H1 (cell line): ENCODE measurements at regions not wholly inside any gene's neighbourhood (a gene's known extent, or its start where the extent isn't known, plus 50 kb on each side); places are given as distances from the start of the nearest gene placed in this dataset.

Source experiments
- CTCF ChIA-PET: fragments of 300-600 bp; sonication (Branson Sonifier 250); formaldehyde crosslinking; loops from one replicate; lab custom pipeline; 2021; ENCODE audit not compliant: partially characterized antibody; lab: Charles Lee
- POLR2A ChIA-PET: fragments of 300-600 bp; sonication (Branson Sonifier 250); formaldehyde crosslinking; loops from one replicate; lab custom pipeline; 2021; ENCODE audit warnings: inconsistent platforms; ENCODE audit not compliant: partially characterized antibody; lab: Charles Lee
- DNase-seq, 2 experiments: peaks; one replicate each; pipeline versions ENCODE4 v3.0.0 to v3.0.0-alpha.2; 2010 to 2022; ENCODE audit warnings: low spot score in 2 of 2, low read depth in 1 of 2, mixed read lengths in 1 of 2
- FAIRE-seq: peaks from 2 replicates; lab custom pipeline; 2011; peaks lifted over from hg19 to GRCh38; lab: Jason Lieb, UNC
- H2AFZ ChIP-seq: 2 replicates; pipeline ENCODE4 v1.8.1; 2012; ENCODE audit warnings: low read length, inconsistent platforms
- H2AK5ac ChIP-seq: 2 replicates; pipeline ENCODE4 v1.6.1; 2013; ENCODE audit warnings: low read depth, low read length
- H2BK120ac ChIP-seq: replicated peaks from 2 replicates; pipeline ENCODE3; 2013; ENCODE audit warnings: low read depth, low read length, inconsistent platforms
- H2BK12ac ChIP-seq: 2 replicates; pipeline ENCODE4 v1.6.1; 2013; ENCODE audit warnings: low read depth, low read length
- H2BK15ac ChIP-seq: 2 replicates; pipeline ENCODE4 v1.6.1; 2013; ENCODE audit warnings: low read length
- H2BK20ac ChIP-seq: 2 replicates; pipeline ENCODE4 v1.6.1; 2013; ENCODE audit warnings: low read length
- H2BK5ac ChIP-seq: 2 replicates; pipeline ENCODE4 v1.6.1; 2013; ENCODE audit warnings: low read depth, low read length
- H3K14ac ChIP-seq: 2 replicates; pipeline ENCODE4 v1.6.1; 2013; ENCODE audit warnings: inconsistent platforms; ENCODE audit not compliant: insufficient read length
- H3K18ac ChIP-seq: 2 replicates; pipeline ENCODE4 v1.6.1; 2013; ENCODE audit warnings: low read length; ENCODE audit errors: extremely low read depth
- H3K23ac ChIP-seq: 2 replicates; pipeline ENCODE4 v1.6.1; 2013; ENCODE audit warnings: inconsistent platforms; ENCODE audit not compliant: insufficient read length
- H3K23me2 ChIP-seq: 2 replicates; pipeline ENCODE4 v1.6.1; 2013; ENCODE audit warnings: low read depth, low read length
- H3K27ac ChIP-seq: 2 replicates; pipeline ENCODE4 v1.6.1; 2011; ENCODE audit warnings: low read depth, low read length, inconsistent platforms
- H3K27me3 ChIP-seq, 4 experiments: replicated peaks in 1 of 4; 1 replicate in 1 of 4; 2 replicates in 3 of 4; pipeline versions ENCODE4 v1.6.1 to v1.8.1; 2011 to 2013; ENCODE audit warnings: low read length in 3 of 4, mild to moderate bottlenecking in 3 of 4, inconsistent platforms in 2 of 4, mixed read lengths in 2 of 4, moderate library complexity in 1 of 4; ENCODE audit not compliant: control insufficient read depth in 3 of 4, insufficient read depth in 3 of 4; ENCODE audit errors: extremely low read depth in 1 of 4
- H3K36me3 ChIP-seq, 4 experiments: 2 replicates each; pipeline versions ENCODE4 v1.6.1 to v1.8.1; 2011 to 2013; ENCODE audit warnings: mild to moderate bottlenecking in 4 of 4, low read length in 3 of 4, moderate library complexity in 2 of 4, control low read depth in 1 of 4, inconsistent platforms in 1 of 4; ENCODE audit not compliant: insufficient read depth in 4 of 4, control insufficient read depth in 2 of 4
- H3K4ac ChIP-seq: replicated peaks from 2 replicates; pipeline ENCODE3; 2013; ENCODE audit warnings: low read length, low read depth, mixed read lengths, inconsistent platforms; ENCODE audit not compliant: insufficient read length
- H3K4me1 ChIP-seq, 4 experiments: replicated peaks in 1 of 4; 1 replicate in 1 of 4; 2 replicates in 3 of 4; pipeline versions ENCODE4 v1.6.1 to v1.8.1; 2011 to 2013; ENCODE audit warnings: low read length in 3 of 4, inconsistent platforms in 2 of 4, mixed read lengths in 1 of 4; ENCODE audit not compliant: insufficient read depth in 4 of 4, control insufficient read depth in 3 of 4
- H3K4me2 ChIP-seq, 2 experiments: 2 replicates each; pipeline versions ENCODE4 v1.6.1 to v1.8.1; 2011 to 2013; ENCODE audit warnings: low read depth in 2 of 2, low read length in 2 of 2, control low read depth in 1 of 2, inconsistent platforms in 1 of 2, mild to moderate bottlenecking in 1 of 2; ENCODE audit not compliant: insufficient read depth in 1 of 2
- H3K4me3 ChIP-seq, 4 experiments: fragments of 200-600, 300-600 bp in 1 of 4; sonication (generic), shearing (Covaris generic), sonication (Bioruptor Twin) in 1 of 4; 2 replicates each; pipeline versions ENCODE4 v1.5.1 to v1.8.1; 2011 to 2016; ENCODE audit warnings: low read length in 4 of 4, low read depth in 3 of 4, control low read depth in 2 of 4, inconsistent platforms in 2 of 4, mild to moderate bottlenecking in 2 of 4, mixed read lengths in 1 of 4, moderate library complexity in 1 of 4; ENCODE audit not compliant: insufficient read depth in 2 of 4; ENCODE audit errors: extremely low read depth in 1 of 4
- H3K56ac ChIP-seq: replicated peaks from 2 replicates; pipeline ENCODE3; 2013; ENCODE audit warnings: low read depth, mild to moderate bottlenecking, mixed read lengths, low read length, inconsistent platforms; ENCODE audit not compliant: insufficient read length
- H3K79me1 ChIP-seq: 2 replicates; pipeline ENCODE4 v1.6.1; 2013; ENCODE audit warnings: low read depth, low read length, control low read depth
- H3K79me2 ChIP-seq, 2 experiments: 2 replicates each; pipeline versions ENCODE4 v1.6.1 to v1.8.1; 2012 to 2013; ENCODE audit warnings: low read length in 2 of 2, mild to moderate bottlenecking in 2 of 2, inconsistent platforms in 1 of 2; ENCODE audit not compliant: insufficient read depth in 2 of 2, control insufficient read depth in 1 of 2
- H3K9ac ChIP-seq, 4 experiments: replicated peaks in 1 of 4; 1 replicate in 1 of 4; 2 replicates in 3 of 4; pipeline versions ENCODE4 v1.6.1 to v1.8.1; 2011 to 2013; ENCODE audit warnings: low read depth in 3 of 4, low read length in 3 of 4, control low read depth in 2 of 4, mild to moderate bottlenecking in 2 of 4, moderate library complexity in 2 of 4, inconsistent platforms in 1 of 4; ENCODE audit errors: extremely low read depth in 1 of 4
- H3K9me3 ChIP-seq, 2 experiments: 2 replicates each; pipeline versions ENCODE4 v1.6.1 to v1.8.1; 2012 to 2013; ENCODE audit warnings: mild to moderate bottlenecking in 2 of 2, moderate library complexity in 2 of 2, control low read depth in 1 of 2, inconsistent platforms in 1 of 2, low read depth in 1 of 2, low read length in 1 of 2, mixed read lengths in 1 of 2; ENCODE audit not compliant: insufficient read depth in 2 of 2
- H4K20me1 ChIP-seq, 2 experiments: replicated peaks in 1 of 2; 2 replicates each; pipeline versions ENCODE3 to v1.8.1; 2011 to 2013; ENCODE audit warnings: inconsistent platforms in 2 of 2, low read length in 2 of 2, mild to moderate bottlenecking in 1 of 2; ENCODE audit not compliant: insufficient read depth in 2 of 2, control insufficient read depth in 1 of 2
- H4K5ac ChIP-seq: 2 replicates; pipeline ENCODE4 v1.6.1; 2013; ENCODE audit warnings: low read length, low read depth, mixed read lengths, inconsistent platforms; ENCODE audit not compliant: insufficient read length
- H4K8ac ChIP-seq: 2 replicates; pipeline ENCODE4 v1.8.0; 2013; ENCODE audit warnings: mild to moderate bottlenecking, moderate library complexity, low read length, inconsistent platforms; ENCODE audit not compliant: insufficient read depth; ENCODE audit errors: extremely low read depth
- H4K91ac ChIP-seq: replicated peaks from 2 replicates; pipeline ENCODE3; 2013; ENCODE audit warnings: low read length, mixed read lengths, inconsistent platforms; ENCODE audit not compliant: insufficient read length
- ATF2 ChIP-seq: IDR thresholded peaks from 2 replicates; pipeline ENCODE4 v1.6.1; 2012; ENCODE audit warnings: low read length, inconsistent platforms
- CTBP2 ChIP-seq: IDR thresholded peaks from 2 replicates; pipeline ENCODE4 v1.7.0; 2011; ENCODE audit warnings: borderline replicate concordance, mild to moderate bottlenecking, moderate library complexity, mixed read lengths, low read length; ENCODE audit not compliant: insufficient read depth, insufficient read length
- CTCF ChIP-seq, 3 experiments: IDR thresholded peaks; 1 replicate in 2 of 3; 2 replicates in 1 of 3; pipeline versions ENCODE4 v1.5.1 to v1.6.1; 2011; ENCODE audit warnings: low read length in 3 of 3, mild to moderate bottlenecking in 3 of 3, inconsistent platforms in 2 of 3, low read depth in 1 of 3, moderate library complexity in 1 of 3; ENCODE audit not compliant: insufficient read depth in 1 of 3; ENCODE audit errors: control extremely low read depth in 1 of 3
- PHF8 ChIP-seq: fragments of 200-600 bp; sonication (generic); conservative IDR thresholded peaks from 2 replicates; pipeline ENCODE4 v1.7.1; 2012; ENCODE audit warnings: low read depth, mild to moderate bottlenecking, inconsistent platforms, low read length, moderate library complexity
- RAD21 ChIP-seq, 2 experiments: IDR thresholded peaks in 1 of 2; conservative IDR thresholded peaks in 1 of 2; 2 replicates each; pipeline ENCODE4 v1.6.1; 2011; ENCODE audit warnings: low read depth in 2 of 2, low read length in 2 of 2, improper control_type of control experiment in 1 of 2, inconsistent platforms in 1 of 2, mild to moderate bottlenecking in 1 of 2, moderate library complexity in 1 of 2
- RBBP5 ChIP-seq: IDR thresholded peaks from 2 replicates; pipeline ENCODE4 v1.7.1; 2012; ENCODE audit warnings: low read depth, mild to moderate bottlenecking, inconsistent platforms, low read length, moderate library complexity, borderline replicate concordance
- SUZ12 ChIP-seq: fragments of 200-600 bp; sonication (generic); IDR thresholded peaks from 2 replicates; pipeline ENCODE4 v1.6.1; 2012; ENCODE audit warnings: mild to moderate bottlenecking, inconsistent platforms, low read length, moderate library complexity, mixed read lengths
- TEAD4 ChIP-seq: IDR thresholded peaks from 2 replicates; pipeline ENCODE4 v1.6.1; 2012; ENCODE audit warnings: low read depth, low read length, inconsistent platforms, mixed read lengths
- YY1 ChIP-seq: IDR thresholded peaks from 2 replicates; pipeline ENCODE4 v1.6.1; 2011; ENCODE audit warnings: low read depth, mild to moderate bottlenecking, low read length
- WGBS, 2 experiments: shearing (Covaris generic) in 1 of 2; methylation state at CpG; one replicate each; pipeline versions ENCODE4 v1.1.6 to v1.1.7; 2013 to 2015; ENCODE audit warnings: low lambda C conversion rate in 2 of 2, mixed read lengths in 2 of 2, inconsistent platforms in 1 of 2, low coverage in 1 of 2, missing lambda C conversion rate in 1 of 2; ENCODE audit not compliant: insufficient replicate concordance in 2 of 2, insufficient coverage in 1 of 2, insufficient read length in 1 of 2; ENCODE audit errors: extremely low coverage in 1 of 2, missing lambda C conversion rate in 1 of 2; 5-methylcytosine and 5-hydroxymethylcytosine counted together

GRCh38 chr16:26546573-26546972 is 520.2 kb upstream of the C16orf82 start:
- Histone ChIP-seq H2BK15ac (no peak overlapping the region), H3K23me2 (peaks cover 9% of the 10 kb centered on the region; the same call in 1 of the 2 replicates), H2AK5ac (no peak overlapping the region), H3K27ac (no peak overlapping the region), H3K14ac (no peak overlapping the region), H3K79me2 (no peaks in the 10 kb centered on the region), H2BK12ac (no peak overlapping the region), H3K56ac (no peak overlapping the region), H3K27me3 (no peaks in the 10 kb centered on the region), H3K23ac (no peak overlapping the region), H3K9ac (no peak overlapping the region), H3K18ac (no peak overlapping the region), H2BK20ac (no peak overlapping the region), H3K9me3 (no peaks in the 10 kb centered on the region), H3K79me1 (no peaks in the 10 kb centered on the region), H4K8ac (no peak overlapping the region), H2AFZ (no peak overlapping the region), H4K91ac (no peak overlapping the region), H3K4me3 (no peak overlapping the region), H4K5ac (no peak overlapping the region), H3K4ac (no peak overlapping the region), H4K20me1 (peaks cover 0 to 6% of the 10 kb centered on the region in 2 experiments), H3K36me3 (no peaks in the 10 kb centered on the region), H2BK5ac (no peak overlapping the region), H2BK120ac (no peak overlapping the region), H3K4me2 (no peak overlapping the region), H3K4me1 (peaks cover 0 to 5% (median 2%) of the 10 kb centered on the region in 4 experiments; a peak in 3 of 7 replicates)
- CTCF ChIA-PET = no interaction called here
- 90% methylated on average over 2 of the region's 2 CpGs; no CpG with 5 or more reads in 1 of the 2 experiments for WGBS, 2 experiments
- POLR2A ChIA-PET = no interaction called here
- FAIRE-seq (no peak), DNase-seq (no peak)
- no peak for TF ChIP-seq PHF8
- no peak for TF ChIP-seq YY1
- no peak for TF ChIP-seq ATF2
- no peak for TF ChIP-seq TEAD4
- no peak for TF ChIP-seq CTCF (IDR thresholded peaks at IDR 0.05; ENCODE audit: control extremely low read depth in 1 of 3, insufficient read depth in 1 of 3, low read depth in 1 of 3, low read length in 3 of 3)
- no peak for TF ChIP-seq SUZ12
- no peak for TF ChIP-seq CTBP2
- TF ChIP-seq RBBP5 = no peak
- no peak for TF ChIP-seq RAD21 (IDR thresholded peaks at IDR 0.05 in 1 of 2, conservative IDR thresholded peaks at IDR 0.05 in 1 of 2; ENCODE audit: low read depth in 2 of 2, low read length in 2 of 2)
